Fibroblast of mammary gland (primary cell): ENCODE measurements at regions not wholly inside any gene's neighbourhood (a gene's known extent, or its start where the extent isn't known, plus 50 kb on each side); places are given as distances from the start of the nearest gene placed in this dataset.

Experiments used
- DNase-seq: peaks from one replicate; pipeline ENCODE4 v3.0.0-alpha.2; 2010; ENCODE audit warnings: low read depth
- H3K4me3 ChIP-seq: 2 replicates; pipeline ENCODE4 v1.5.1; 2011; ENCODE audit warnings: low read depth, mild to moderate bottlenecking, low read length, moderate library complexity; ENCODE audit not compliant: control insufficient read depth
- TF ChIP-seq, protein P1 (sequence below): conservative IDR thresholded peaks from 2 replicates; pipeline ENCODE4 v1.5.1; 2011; ENCODE audit warnings: low read depth, low read length, inconsistent platforms; ENCODE audit not compliant: control insufficient read depth, insufficient read depth

DNA sequence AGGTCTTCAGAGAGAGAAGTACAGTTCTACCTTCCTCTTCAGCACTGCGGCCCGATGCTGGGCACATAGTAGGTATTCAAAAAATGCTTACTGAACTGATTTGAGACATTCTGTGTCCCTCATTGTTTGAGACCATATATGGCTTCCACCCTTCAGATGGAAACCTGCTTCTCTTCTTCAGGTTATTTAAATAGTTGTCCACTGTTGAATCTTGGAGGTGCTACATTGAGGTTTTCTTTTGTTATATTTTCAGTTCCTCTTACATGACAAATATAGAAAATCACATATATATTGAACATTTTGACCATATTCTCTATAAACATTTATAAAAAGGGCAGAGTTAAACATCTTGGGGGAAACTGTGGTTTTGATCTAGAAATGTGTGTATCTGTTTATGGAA lies 200.2 kb upstream of the LRRC3B start:
- H3K4me3 ChIP-seq = no peak overlapping the region
- DNase-seq = no peak
- TF ChIP-seq, protein P1, sequence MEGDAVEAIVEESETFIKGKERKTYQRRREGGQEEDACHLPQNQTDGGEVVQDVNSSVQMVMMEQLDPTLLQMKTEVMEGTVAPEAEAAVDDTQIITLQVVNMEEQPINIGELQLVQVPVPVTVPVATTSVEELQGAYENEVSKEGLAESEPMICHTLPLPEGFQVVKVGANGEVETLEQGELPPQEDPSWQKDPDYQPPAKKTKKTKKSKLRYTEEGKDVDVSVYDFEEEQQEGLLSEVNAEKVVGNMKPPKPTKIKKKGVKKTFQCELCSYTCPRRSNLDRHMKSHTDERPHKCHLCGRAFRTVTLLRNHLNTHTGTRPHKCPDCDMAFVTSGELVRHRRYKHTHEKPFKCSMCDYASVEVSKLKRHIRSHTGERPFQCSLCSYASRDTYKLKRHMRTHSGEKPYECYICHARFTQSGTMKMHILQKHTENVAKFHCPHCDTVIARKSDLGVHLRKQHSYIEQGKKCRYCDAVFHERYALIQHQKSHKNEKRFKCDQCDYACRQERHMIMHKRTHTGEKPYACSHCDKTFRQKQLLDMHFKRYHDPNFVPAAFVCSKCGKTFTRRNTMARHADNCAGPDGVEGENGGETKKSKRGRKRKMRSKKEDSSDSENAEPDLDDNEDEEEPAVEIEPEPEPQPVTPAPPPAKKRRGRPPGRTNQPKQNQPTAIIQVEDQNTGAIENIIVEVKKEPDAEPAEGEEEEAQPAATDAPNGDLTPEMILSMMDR = no peak

DNA sequence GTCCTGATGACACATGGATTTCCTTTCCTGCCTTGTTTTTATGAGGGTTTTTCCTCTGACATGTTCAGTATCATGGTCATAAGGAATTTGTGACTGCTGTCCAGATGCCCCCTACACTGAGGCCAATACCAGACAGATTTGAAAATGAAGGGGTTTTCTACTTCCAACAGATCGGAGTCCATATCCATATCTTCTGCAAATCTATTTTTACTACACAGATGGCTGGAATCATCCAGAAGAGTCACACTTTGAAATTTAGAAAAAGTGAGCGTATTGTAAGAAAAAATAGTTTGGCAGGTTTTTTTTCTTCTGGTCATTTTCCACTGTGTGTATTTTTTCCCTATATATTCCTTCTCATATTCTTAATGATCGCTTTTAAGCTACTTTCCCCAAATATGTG lies 197.5 kb upstream of the LRRC3B start:
- TF ChIP-seq, protein P1 = no peak
- DNase-seq = no peak
- no peak overlapping the region for H3K4me3 ChIP-seq

DNA sequence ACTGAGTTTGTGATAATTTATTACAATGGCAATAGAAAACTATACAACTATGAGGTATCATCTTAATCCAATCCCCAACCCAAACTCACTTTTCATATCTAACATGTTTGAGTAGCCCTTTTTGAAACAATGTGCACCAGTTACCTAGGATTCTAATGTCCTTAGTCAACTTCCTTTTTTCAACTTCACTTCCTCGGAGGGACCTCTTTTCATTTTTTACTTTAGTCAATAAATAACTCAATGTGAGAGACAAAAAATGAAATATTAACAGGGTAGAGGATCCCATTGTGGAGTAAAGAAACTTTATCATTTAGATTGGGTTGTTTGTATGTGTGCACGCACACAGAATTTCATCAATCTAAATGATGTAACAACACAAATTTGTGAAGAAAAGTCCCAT lies 193.6 kb upstream of the LRRC3B start:
- TF ChIP-seq, protein P1 = no peak
- no peak for DNase-seq
- H3K4me3 ChIP-seq = no peak overlapping the region

DNA sequence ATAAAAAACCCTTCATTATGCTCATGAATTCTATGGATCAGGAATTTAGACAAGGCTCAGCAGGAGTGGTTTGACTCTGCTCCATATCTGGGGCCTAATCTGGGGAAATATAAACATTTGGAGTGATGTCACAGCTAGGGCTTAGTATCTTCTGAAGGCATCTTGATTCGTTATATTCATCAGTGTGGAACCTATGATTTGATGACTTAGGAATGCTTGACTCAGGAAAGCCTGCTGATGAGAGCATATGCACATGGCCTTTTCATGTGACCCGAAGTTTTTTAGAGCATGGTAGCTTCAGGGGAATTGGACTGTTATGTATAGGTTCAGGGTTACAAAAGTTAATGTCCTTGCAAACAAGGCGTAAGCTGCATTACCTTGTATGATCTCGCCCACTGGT lies 184.9 kb upstream of the LRRC3B start:
- peak; percentile 50 for DNase-seq

DNA sequence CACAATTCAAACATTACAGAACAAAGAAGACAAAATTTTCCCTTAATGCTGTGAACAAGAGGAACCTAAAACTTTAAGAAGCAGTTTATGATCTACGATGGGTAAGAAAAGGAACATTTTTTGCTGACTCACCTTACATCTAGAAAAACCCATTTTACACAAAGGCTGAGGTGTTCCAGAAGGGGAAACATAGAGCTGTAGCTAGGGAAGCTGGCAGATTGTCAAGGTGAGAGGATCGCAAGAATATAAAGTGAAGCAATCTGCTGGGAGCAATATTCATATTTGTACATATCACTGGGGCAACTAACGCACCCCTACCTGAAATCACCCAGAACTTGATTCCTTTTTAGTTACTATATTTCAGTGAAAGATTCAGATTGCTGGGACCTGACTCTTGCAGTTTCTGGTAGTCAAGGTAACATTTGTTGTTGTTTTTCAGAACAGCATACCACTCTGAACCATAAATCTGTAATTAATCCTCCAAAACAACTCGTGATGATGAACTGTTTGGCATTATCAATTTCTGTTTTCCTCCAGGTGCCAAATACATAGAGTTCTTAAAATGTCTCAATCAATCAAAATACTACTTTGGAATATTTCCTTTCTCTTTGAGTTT lies 184.1 kb upstream of the LRRC3B start:
- H3K4me3 ChIP-seq = no peak overlapping the region
- TF ChIP-seq, protein P1 = no peak
- no peak for DNase-seq

More for the DNA sequence above, 184.9 kb upstream of the LRRC3B start:
- TF ChIP-seq, protein P1 = no peak
- H3K4me3 ChIP-seq = no peak overlapping the region

DNA sequence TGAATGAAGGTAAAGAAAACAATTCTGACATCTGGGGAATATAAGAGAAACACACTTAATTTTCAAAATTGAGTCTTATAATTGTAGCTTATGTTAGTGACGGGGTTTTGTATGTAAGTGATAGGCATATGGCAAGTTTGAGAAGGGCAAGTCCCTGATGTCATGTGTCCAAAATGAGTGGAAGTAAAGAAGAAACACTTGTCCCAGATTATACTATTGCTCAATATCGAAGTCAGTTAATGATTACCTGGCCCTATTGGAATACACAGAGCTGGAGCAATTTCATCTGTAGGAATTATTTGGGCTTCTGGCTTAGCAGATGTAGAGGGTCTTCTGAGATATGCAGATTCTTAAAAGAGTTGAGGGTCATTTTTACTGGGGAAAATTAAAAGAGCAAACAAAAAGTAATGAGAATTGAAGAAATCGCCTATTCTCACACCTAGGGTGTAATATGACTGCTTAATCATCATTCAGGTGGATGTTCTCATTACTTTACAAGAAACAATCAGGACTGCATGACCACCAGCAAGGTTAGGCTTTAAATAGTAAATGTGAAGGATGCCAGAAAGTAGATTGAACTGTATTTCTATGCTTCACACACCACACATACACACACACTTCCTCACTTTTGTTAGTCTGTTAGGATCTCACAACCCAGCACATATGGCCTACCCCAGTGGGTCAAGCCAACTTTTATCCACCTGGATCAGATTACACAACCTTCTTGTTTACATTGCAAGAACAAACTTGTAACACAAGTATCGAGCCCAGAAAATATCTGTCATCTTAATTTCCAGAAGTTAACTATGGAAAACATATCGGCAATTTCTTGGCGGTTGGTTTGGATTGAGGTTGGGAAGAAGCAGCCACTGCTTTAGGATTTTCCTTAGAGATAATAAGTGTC lies 183.3 kb upstream of the LRRC3B start:
- TF ChIP-seq, protein P1 = no peak
- H3K4me3 ChIP-seq = no peak overlapping the region
- DNase-seq = no peak
